H1 (cell line): ENCODE measurements at regions not wholly inside any gene's neighbourhood (a gene's known extent, or its start where the extent isn't known, plus 50 kb on each side); places are given as distances from the start of the nearest gene placed in this dataset.

Source experiments
- CTCF ChIA-PET: fragments of 300-600 bp; sonication (Branson Sonifier 250); formaldehyde crosslinking; loops from one replicate; lab custom pipeline; 2021; ENCODE audit not compliant: partially characterized antibody; lab: Charles Lee
- POLR2A ChIA-PET: fragments of 300-600 bp; sonication (Branson Sonifier 250); formaldehyde crosslinking; loops from one replicate; lab custom pipeline; 2021; ENCODE audit warnings: inconsistent platforms; ENCODE audit not compliant: partially characterized antibody; lab: Charles Lee
- DNase-seq, 2 experiments: peaks; one replicate each; pipeline versions ENCODE4 v3.0.0 to v3.0.0-alpha.2; 2010 to 2022; ENCODE audit warnings: low spot score in 2 of 2, low read depth in 1 of 2, mixed read lengths in 1 of 2
- FAIRE-seq: peaks from 2 replicates; lab custom pipeline; 2011; peaks lifted over from hg19 to GRCh38; lab: Jason Lieb, UNC
- H2AFZ ChIP-seq: 2 replicates; pipeline ENCODE4 v1.8.1; 2012; ENCODE audit warnings: low read length, inconsistent platforms
- H2AK5ac ChIP-seq: 2 replicates; pipeline ENCODE4 v1.6.1; 2013; ENCODE audit warnings: low read depth, low read length
- H2BK120ac ChIP-seq: replicated peaks from 2 replicates; pipeline ENCODE3; 2013; ENCODE audit warnings: low read depth, low read length, inconsistent platforms
- H2BK12ac ChIP-seq: 2 replicates; pipeline ENCODE4 v1.6.1; 2013; ENCODE audit warnings: low read depth, low read length
- H2BK15ac ChIP-seq: 2 replicates; pipeline ENCODE4 v1.6.1; 2013; ENCODE audit warnings: low read length
- H2BK20ac ChIP-seq: 2 replicates; pipeline ENCODE4 v1.6.1; 2013; ENCODE audit warnings: low read length
- H2BK5ac ChIP-seq: 2 replicates; pipeline ENCODE4 v1.6.1; 2013; ENCODE audit warnings: low read depth, low read length
- H3K14ac ChIP-seq: 2 replicates; pipeline ENCODE4 v1.6.1; 2013; ENCODE audit warnings: inconsistent platforms; ENCODE audit not compliant: insufficient read length
- H3K18ac ChIP-seq: 2 replicates; pipeline ENCODE4 v1.6.1; 2013; ENCODE audit warnings: low read length; ENCODE audit errors: extremely low read depth
- H3K23ac ChIP-seq: 2 replicates; pipeline ENCODE4 v1.6.1; 2013; ENCODE audit warnings: inconsistent platforms; ENCODE audit not compliant: insufficient read length
- H3K23me2 ChIP-seq: 2 replicates; pipeline ENCODE4 v1.6.1; 2013; ENCODE audit warnings: low read depth, low read length
- H3K27ac ChIP-seq: 2 replicates; pipeline ENCODE4 v1.6.1; 2011; ENCODE audit warnings: low read depth, low read length, inconsistent platforms
- H3K27me3 ChIP-seq, 4 experiments: replicated peaks in 1 of 4; 1 replicate in 1 of 4; 2 replicates in 3 of 4; pipeline versions ENCODE4 v1.6.1 to v1.8.1; 2011 to 2013; ENCODE audit warnings: low read length in 3 of 4, mild to moderate bottlenecking in 3 of 4, inconsistent platforms in 2 of 4, mixed read lengths in 2 of 4, moderate library complexity in 1 of 4; ENCODE audit not compliant: control insufficient read depth in 3 of 4, insufficient read depth in 3 of 4; ENCODE audit errors: extremely low read depth in 1 of 4
- H3K36me3 ChIP-seq, 4 experiments: 2 replicates each; pipeline versions ENCODE4 v1.6.1 to v1.8.1; 2011 to 2013; ENCODE audit warnings: mild to moderate bottlenecking in 4 of 4, low read length in 3 of 4, moderate library complexity in 2 of 4, control low read depth in 1 of 4, inconsistent platforms in 1 of 4; ENCODE audit not compliant: insufficient read depth in 4 of 4, control insufficient read depth in 2 of 4
- H3K4ac ChIP-seq: replicated peaks from 2 replicates; pipeline ENCODE3; 2013; ENCODE audit warnings: low read length, low read depth, mixed read lengths, inconsistent platforms; ENCODE audit not compliant: insufficient read length
- H3K4me1 ChIP-seq, 4 experiments: replicated peaks in 1 of 4; 1 replicate in 1 of 4; 2 replicates in 3 of 4; pipeline versions ENCODE4 v1.6.1 to v1.8.1; 2011 to 2013; ENCODE audit warnings: low read length in 3 of 4, inconsistent platforms in 2 of 4, mixed read lengths in 1 of 4; ENCODE audit not compliant: insufficient read depth in 4 of 4, control insufficient read depth in 3 of 4
- H3K4me2 ChIP-seq, 2 experiments: 2 replicates each; pipeline versions ENCODE4 v1.6.1 to v1.8.1; 2011 to 2013; ENCODE audit warnings: low read depth in 2 of 2, low read length in 2 of 2, control low read depth in 1 of 2, inconsistent platforms in 1 of 2, mild to moderate bottlenecking in 1 of 2; ENCODE audit not compliant: insufficient read depth in 1 of 2
- H3K4me3 ChIP-seq, 4 experiments: fragments of 200-600, 300-600 bp in 1 of 4; sonication (generic), shearing (Covaris generic), sonication (Bioruptor Twin) in 1 of 4; 2 replicates each; pipeline versions ENCODE4 v1.5.1 to v1.8.1; 2011 to 2016; ENCODE audit warnings: low read length in 4 of 4, low read depth in 3 of 4, control low read depth in 2 of 4, inconsistent platforms in 2 of 4, mild to moderate bottlenecking in 2 of 4, mixed read lengths in 1 of 4, moderate library complexity in 1 of 4; ENCODE audit not compliant: insufficient read depth in 2 of 4; ENCODE audit errors: extremely low read depth in 1 of 4
- H3K56ac ChIP-seq: replicated peaks from 2 replicates; pipeline ENCODE3; 2013; ENCODE audit warnings: low read depth, mild to moderate bottlenecking, mixed read lengths, low read length, inconsistent platforms; ENCODE audit not compliant: insufficient read length
- H3K79me1 ChIP-seq: 2 replicates; pipeline ENCODE4 v1.6.1; 2013; ENCODE audit warnings: low read depth, low read length, control low read depth
- H3K79me2 ChIP-seq, 2 experiments: 2 replicates each; pipeline versions ENCODE4 v1.6.1 to v1.8.1; 2012 to 2013; ENCODE audit warnings: low read length in 2 of 2, mild to moderate bottlenecking in 2 of 2, inconsistent platforms in 1 of 2; ENCODE audit not compliant: insufficient read depth in 2 of 2, control insufficient read depth in 1 of 2
- H3K9ac ChIP-seq, 4 experiments: replicated peaks in 1 of 4; 1 replicate in 1 of 4; 2 replicates in 3 of 4; pipeline versions ENCODE4 v1.6.1 to v1.8.1; 2011 to 2013; ENCODE audit warnings: low read depth in 3 of 4, low read length in 3 of 4, control low read depth in 2 of 4, mild to moderate bottlenecking in 2 of 4, moderate library complexity in 2 of 4, inconsistent platforms in 1 of 4; ENCODE audit errors: extremely low read depth in 1 of 4
- H3K9me3 ChIP-seq, 2 experiments: 2 replicates each; pipeline versions ENCODE4 v1.6.1 to v1.8.1; 2012 to 2013; ENCODE audit warnings: mild to moderate bottlenecking in 2 of 2, moderate library complexity in 2 of 2, control low read depth in 1 of 2, inconsistent platforms in 1 of 2, low read depth in 1 of 2, low read length in 1 of 2, mixed read lengths in 1 of 2; ENCODE audit not compliant: insufficient read depth in 2 of 2
- H4K20me1 ChIP-seq, 2 experiments: replicated peaks in 1 of 2; 2 replicates each; pipeline versions ENCODE3 to v1.8.1; 2011 to 2013; ENCODE audit warnings: inconsistent platforms in 2 of 2, low read length in 2 of 2, mild to moderate bottlenecking in 1 of 2; ENCODE audit not compliant: insufficient read depth in 2 of 2, control insufficient read depth in 1 of 2
- H4K5ac ChIP-seq: 2 replicates; pipeline ENCODE4 v1.6.1; 2013; ENCODE audit warnings: low read length, low read depth, mixed read lengths, inconsistent platforms; ENCODE audit not compliant: insufficient read length
- H4K8ac ChIP-seq: 2 replicates; pipeline ENCODE4 v1.8.0; 2013; ENCODE audit warnings: mild to moderate bottlenecking, moderate library complexity, low read length, inconsistent platforms; ENCODE audit not compliant: insufficient read depth; ENCODE audit errors: extremely low read depth
- H4K91ac ChIP-seq: replicated peaks from 2 replicates; pipeline ENCODE3; 2013; ENCODE audit warnings: low read length, mixed read lengths, inconsistent platforms; ENCODE audit not compliant: insufficient read length
- CEBPB ChIP-seq: IDR thresholded peaks from 2 replicates; pipeline ENCODE4 v1.6.1; 2012; ENCODE audit warnings: low read depth, low read length
- CTBP2 ChIP-seq: IDR thresholded peaks from 2 replicates; pipeline ENCODE4 v1.7.0; 2011; ENCODE audit warnings: borderline replicate concordance, mild to moderate bottlenecking, moderate library complexity, mixed read lengths, low read length; ENCODE audit not compliant: insufficient read depth, insufficient read length
- KDM5A ChIP-seq: fragments of 200-600 bp; IDR thresholded peaks from 2 replicates; pipeline ENCODE4 v1.7.1; 2012; ENCODE audit warnings: mild to moderate bottlenecking, low read length, inconsistent platforms, mixed read lengths
- RBBP5 ChIP-seq: IDR thresholded peaks from 2 replicates; pipeline ENCODE4 v1.7.1; 2012; ENCODE audit warnings: low read depth, mild to moderate bottlenecking, inconsistent platforms, low read length, moderate library complexity, borderline replicate concordance
- RXRA ChIP-seq: IDR thresholded peaks from 2 replicates; pipeline ENCODE4 v1.6.1; 2011; ENCODE audit warnings: low read depth, mild to moderate bottlenecking, low read length, moderate library complexity; ENCODE audit not compliant: insufficient read depth
- SIX5 ChIP-seq: IDR thresholded peaks from 2 replicates; pipeline ENCODE4 v1.6.1; 2011; ENCODE audit warnings: mild to moderate bottlenecking, low read depth, low read length
- SP4 ChIP-seq: IDR thresholded peaks from 2 replicates; pipeline ENCODE4 v1.6.1; 2012; ENCODE audit warnings: low read length, inconsistent platforms
- TBP ChIP-seq: IDR thresholded peaks from 2 replicates; pipeline ENCODE4 v1.6.1; 2011; ENCODE audit warnings: low read depth, low read length, improper control_type of control experiment
- WGBS, 2 experiments: shearing (Covaris generic) in 1 of 2; methylation state at CpG; one replicate each; pipeline versions ENCODE4 v1.1.6 to v1.1.7; 2013 to 2015; ENCODE audit warnings: low lambda C conversion rate in 2 of 2, mixed read lengths in 2 of 2, inconsistent platforms in 1 of 2, low coverage in 1 of 2, missing lambda C conversion rate in 1 of 2; ENCODE audit not compliant: insufficient replicate concordance in 2 of 2, insufficient coverage in 1 of 2, insufficient read length in 1 of 2; ENCODE audit errors: extremely low coverage in 1 of 2, missing lambda C conversion rate in 1 of 2; 5-methylcytosine and 5-hydroxymethylcytosine counted together

DNA sequence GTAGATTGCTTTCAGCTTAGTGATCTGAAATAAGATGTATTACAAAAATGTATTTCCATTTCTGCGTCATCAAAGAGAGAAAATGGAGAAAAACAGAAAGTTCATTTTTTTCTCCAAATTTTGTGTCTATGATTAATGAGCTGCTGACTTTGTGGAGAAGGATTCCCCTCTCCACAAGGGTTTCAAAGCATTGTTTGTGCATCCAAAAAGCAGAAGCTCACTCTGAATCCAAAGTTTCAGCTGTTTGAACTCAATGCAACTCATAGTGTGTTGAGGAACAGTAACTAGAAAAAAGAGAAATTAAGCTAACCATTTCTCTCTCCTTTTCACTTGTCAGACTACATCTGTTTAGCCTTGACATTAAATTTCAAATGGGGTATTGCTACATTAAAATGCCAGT, 62.9 kb upstream of the SLC7A11 start:
- Histone ChIP-seq H3K56ac (no peak overlapping the region), H3K4ac (no peak overlapping the region), H3K79me1 (no peaks in the 10 kb centered on the region), H3K79me2 (no peaks in the 10 kb centered on the region), H2BK120ac (no peak overlapping the region), H4K20me1 (no peaks in the 10 kb centered on the region), H4K91ac (no peak overlapping the region), H2BK15ac (no peak overlapping the region), H3K4me2 (no peak overlapping the region), H4K8ac (no peak overlapping the region), H3K9ac (no peak overlapping the region), H2BK5ac (no peak overlapping the region), H4K5ac (no peak overlapping the region), H3K18ac (no peak overlapping the region), H3K27ac (no peak overlapping the region), H3K23me2 (no peaks in the 10 kb centered on the region), H3K23ac (no peak overlapping the region), H2AK5ac (no peak overlapping the region), H3K36me3 (no peaks in the 10 kb centered on the region), H3K4me1 (no peaks in the 10 kb centered on the region), H3K27me3 (no peaks in the 10 kb centered on the region), H2AFZ (no peak overlapping the region), H2BK12ac (no peak overlapping the region), H2BK20ac (no peak overlapping the region), H3K4me3 (no peak overlapping the region), H3K14ac (no peak overlapping the region), H3K9me3 (no peaks in the 10 kb centered on the region)
- DNase-seq (no peak), FAIRE-seq (no peak)
- POLR2A ChIA-PET: interaction anchor here (0.6 kb wide), 1 partner anchor 140 kb away, joined by 3 read pairs; no protein-coding TSS in a partner anchor
- TF ChIP-seq SP4: no peak
- no peak for TF ChIP-seq CTBP2
- TF ChIP-seq TBP: no peak
- no peak for TF ChIP-seq RXRA
- TF ChIP-seq CEBPB: no peak
- no peak for TF ChIP-seq KDM5A
- TF ChIP-seq RBBP5: no peak
- TF ChIP-seq SIX5: no peak
- CTCF ChIA-PET: no interaction called here
- 94% methylated on average over 1 of the region's 1 CpG; no CpG with 5 or more reads in 1 of the 2 experiments for WGBS, 2 experiments
